PC-9 (cell line): ENCODE measurements at regions not wholly inside any gene's neighbourhood (a gene's known extent, or its start where the extent isn't known, plus 50 kb on each side); places are given as distances from the start of the nearest gene placed in this dataset.

ENCODE experiments used
- BruUV-seq: library from RNA; stranded (reverse); fragments of 400-500 nt; replicated peaks from 2 replicates; lab custom pipeline; 2021; lab: Mats Ljungman, UMichigan
- CTCF ChIA-PET: fragments of 300-600 bp; sonication (Branson Sonifier 250); formaldehyde crosslinking; loops from one replicate; lab custom pipeline; 2022; ENCODE audit warnings: antibody characterized with exemption; lab: Charles Lee
- POLR2A ChIA-PET: fragments of 300-600 bp; sonication (Branson Sonifier 250); formaldehyde crosslinking; loops from one replicate; lab custom pipeline; 2022; ENCODE audit warnings: antibody characterized with exemption; ENCODE audit not compliant: unreplicated experiment; lab: Charles Lee
- DNase-seq, 2 experiments: peaks; one replicate each; pipeline versions ENCODE4 v3.0.0 to v3.0.0-alpha.2; 2015 to 2022; ENCODE audit warnings: mixed read lengths in 1 of 2
- H2AFZ ChIP-seq: fragments of 200-600 bp; sonication (generic); 2 replicates; pipeline ENCODE4 v1.8.1; 2017; ENCODE audit warnings: antibody characterized with exemption
- H3F3A ChIP-seq: fragments of 200-600 bp; sonication (generic); 2 replicates; pipeline ENCODE4 v1.8.1; 2017; ENCODE audit warnings: antibody characterized with exemption, mild to moderate bottlenecking, low read depth; ENCODE audit not compliant: insufficient read depth
- H3K27ac ChIP-seq: fragments of 200-600 bp; sonication (generic); 2 replicates; pipeline ENCODE4 v1.6.1; 2016; ENCODE audit warnings: mixed run types
- H3K27me3 ChIP-seq: fragments of 200-600 bp; sonication (generic); 2 replicates; pipeline ENCODE4 v1.6.1; 2016; ENCODE audit warnings: low read depth, mixed run types; ENCODE audit not compliant: insufficient read depth
- H3K36me3 ChIP-seq: fragments of 200-600 bp; sonication (generic); 2 replicates; pipeline ENCODE4 v1.6.1; 2016; ENCODE audit warnings: low read depth, mixed run types
- H3K4me1 ChIP-seq: fragments of 200-600 bp; sonication (generic); replicated peaks from 2 replicates; pipeline ENCODE4 v1.6.1; 2016; ENCODE audit warnings: mixed run types; ENCODE audit not compliant: insufficient read depth
- H3K4me2 ChIP-seq: fragments of 200-600 bp; sonication (generic); 2 replicates; pipeline ENCODE4 v1.6.1; 2017; ENCODE audit warnings: mixed run types
- H3K4me3 ChIP-seq: fragments of 200-600 bp; sonication (generic); 2 replicates; pipeline ENCODE4 v1.6.1; 2016; ENCODE audit warnings: mixed run types
- H3K79me2 ChIP-seq: fragments of 200-600 bp; sonication (generic); 2 replicates; pipeline ENCODE4 v1.6.1; 2017; ENCODE audit warnings: low read depth, mixed run types
- H3K9me2 ChIP-seq: fragments of 200-600 bp; sonication (generic); 2 replicates; pipeline ENCODE4 v1.8.1; 2017; ENCODE audit warnings: mild to moderate bottlenecking; ENCODE audit not compliant: insufficient read depth
- H3K9me3 ChIP-seq: fragments of 200-600 bp; sonication (generic); 2 replicates; pipeline ENCODE4 v1.8.1; 2016; ENCODE audit warnings: low read depth; ENCODE audit not compliant: insufficient read depth
- H4K20me1 ChIP-seq: fragments of 200-600 bp; sonication (generic); 2 replicates; pipeline ENCODE4 v1.8.1; 2017; ENCODE audit not compliant: insufficient read depth
- CTCF ChIP-seq: fragments of 200-600 bp; sonication (generic); conservative IDR thresholded peaks from 2 replicates; pipeline ENCODE4 v1.6.1; 2017; ENCODE audit warnings: mixed run types, antibody characterized with exemption, mild to moderate bottlenecking, moderate library complexity
- EZH2 ChIP-seq: fragments of 200-600 bp; sonication (generic); IDR thresholded peaks from 2 replicates; pipeline ENCODE4 v1.8.0; 2017; ENCODE audit warnings: antibody characterized with exemption, low read depth
- intact Hi-C: fragments of 100-400 bp; cut with micrococcal nuclease; formaldehyde crosslinking; loops from one replicate; pipeline ENCODE4 v1.10.0; 2022; ENCODE audit not compliant: unreplicated experiment

GRCh38 chr18:45248240-45248903 is 366.9 kb upstream of the SLC14A2 start:
- Histone ChIP-seq H3K36me3 (no peaks in the 10 kb centered on the region), H3K27ac (no peak overlapping the region), H3K27me3 (no peaks in the 10 kb centered on the region), H2AFZ (no peak overlapping the region), H3K9me2 (no peaks in the 10 kb centered on the region), H3K4me1 (no peaks in the 10 kb centered on the region), H3K4me3 (no peak overlapping the region), H4K20me1 (no peaks in the 10 kb centered on the region), H3K4me2 (no peak overlapping the region), H3F3A (no peaks in the 10 kb centered on the region), H3K9me3 (no peaks in the 10 kb centered on the region), H3K79me2 (no peaks in the 10 kb centered on the region)
- no peak for TF ChIP-seq CTCF
- TF ChIP-seq EZH2, result no peak
- no TSS peak for BruUV-seq
- intact Hi-C loops, result no loop called here
- POLR2A ChIA-PET, result no interaction called here
- DNase-seq, result no peak
- CTCF ChIA-PET, result interaction anchor here (0.5 kb wide), 1 partner anchor 370 kb away, joined by 6 read pairs; no protein-coding TSS in a partner anchor

GRCh38 chr18:45249246-45249661 is 366.0 kb upstream of the SLC14A2 start:
- no peaks in the 10 kb centered on the region for H3F3A ChIP-seq
- CTCF ChIA-PET, result no interaction called here

GRCh38 chr18:45250479-45250878 is 364.8 kb upstream of the SLC14A2 start:
- ChIA-PET POLR2A (no interaction called here), CTCF (no interaction called here)
- DNase-seq, result no peak
- H3K9me3 ChIP-seq, result no peaks in the 10 kb centered on the region
- H3K79me2 ChIP-seq, result no peaks in the 10 kb centered on the region
- H4K20me1 ChIP-seq, result no peaks in the 10 kb centered on the region
- H3K9me2 ChIP-seq, result no peaks in the 10 kb centered on the region
- H2AFZ ChIP-seq, result no peak overlapping the region
- H3K36me3 ChIP-seq, result no peaks in the 10 kb centered on the region
- intact Hi-C loops, result no loop called here
- H3K4me2 ChIP-seq, result no peak overlapping the region
- no peak overlapping the region for H3K27ac ChIP-seq
- no peak overlapping the region for H3K4me3 ChIP-seq
- TF ChIP-seq EZH2 (no peak), CTCF (no peak)
- BruUV-seq, result no TSS peak
- H3F3A ChIP-seq, result no peaks in the 10 kb centered on the region
- H3K4me1 ChIP-seq, result no peaks in the 10 kb centered on the region
- H3K27me3 ChIP-seq, result no peaks in the 10 kb centered on the region

More at GRCh38 chr18:45249246-45249661, 366.0 kb upstream of the SLC14A2 start:
- no peak overlapping the region for H3K4me2 ChIP-seq
- H3K9me3 ChIP-seq, result no peaks in the 10 kb centered on the region
- no peaks in the 10 kb centered on the region for H3K79me2 ChIP-seq
- H3K27ac ChIP-seq, result no peak overlapping the region
- POLR2A ChIA-PET, result no interaction called here
- no peak for TF ChIP-seq EZH2
- TF ChIP-seq CTCF, result no peak
- no peaks in the 10 kb centered on the region for H3K4me1 ChIP-seq
- DNase-seq, result no peak
- H3K27me3 ChIP-seq, result no peaks in the 10 kb centered on the region
- H3K36me3 ChIP-seq, result no peaks in the 10 kb centered on the region
- no peaks in the 10 kb centered on the region for H4K20me1 ChIP-seq
- no peaks in the 10 kb centered on the region for H3K9me2 ChIP-seq
- H3K4me3 ChIP-seq, result no peak overlapping the region
- intact Hi-C loops, result no loop called here
- H2AFZ ChIP-seq, result no peak overlapping the region
- BruUV-seq, result no TSS peak
